SK-N-SH treated with all-trans-retinoic acid at 6 μM for 48 hours (cell line): ENCODE measurements at regions not wholly inside any gene's neighbourhood (a gene's known extent, or its start where the extent isn't known, plus 50 kb on each side); places are given as distances from the start of the nearest gene placed in this dataset.

Source experiments
- ARNTL ChIP-seq: fragments of 450-650 bp; formaldehyde crosslinking; IDR thresholded peaks from 2 replicates; pipeline ENCODE4 v1.5.0; 2020; ENCODE audit warnings: low read depth, mild to moderate bottlenecking, moderate library complexity, borderline replicate concordance
- BACH2 ChIP-seq: fragments of 250-450 bp; sonication (Bioruptor Pico); IDR thresholded peaks from 2 replicates; pipeline ENCODE4 v1.9.0; 2021; ENCODE audit warnings: mild to moderate bottlenecking, borderline replicate concordance
- CREB5 ChIP-seq: fragments of 250-450 bp; sonication (Bioruptor Pico); IDR thresholded peaks from 2 replicates; pipeline ENCODE4 v1.5.1; 2020; ENCODE audit warnings: low read depth, mild to moderate bottlenecking, moderate library complexity
- OSR1 ChIP-seq: fragments of 250-450 bp; sonication (Bioruptor Pico); IDR thresholded peaks from 2 replicates; pipeline ENCODE4 v1.8.0; 2022; ENCODE audit warnings: moderate library complexity, mild to moderate bottlenecking, inconsistent platforms
- PATZ1 ChIP-seq: fragments of 250-450 bp; sonication (Bioruptor Pico); IDR thresholded peaks from 2 replicates; pipeline ENCODE4 v1.8.0; 2020; ENCODE audit warnings: mild to moderate bottlenecking, moderate library complexity, borderline replicate concordance
- PPARA ChIP-seq: fragments of 250-450 bp; sonication (Bioruptor Pico); IDR thresholded peaks from 2 replicates; pipeline ENCODE4 v1.5.0; 2020; ENCODE audit warnings: mild to moderate bottlenecking, borderline replicate concordance
- SNAI2 ChIP-seq: fragments of 250-450 bp; sonication (Bioruptor Pico); IDR thresholded peaks from 2 replicates; pipeline ENCODE4 v1.5.0; 2020; ENCODE audit warnings: mild to moderate bottlenecking, moderate library complexity
- TOX ChIP-seq: fragments of 250-450 bp; sonication (Bioruptor Pico); IDR thresholded peaks from 2 replicates; pipeline ENCODE4 v1.8.0; 2021; ENCODE audit warnings: mild to moderate bottlenecking, moderate library complexity, borderline replicate concordance
- TSHZ2 ChIP-seq: fragments of 250-450 bp; sonication (Bioruptor Pico); IDR thresholded peaks from 2 replicates; pipeline ENCODE4 v1.5.0; 2020; ENCODE audit warnings: mild to moderate bottlenecking, moderate library complexity
- ZFP3 ChIP-seq: fragments of 250-450 bp; sonication (Bioruptor Pico); IDR thresholded peaks from 2 replicates; pipeline ENCODE4 v1.5.0; 2020; ENCODE audit warnings: mild to moderate bottlenecking, moderate library complexity
- ZFP30 ChIP-seq: fragments of 450-650 bp; formaldehyde crosslinking; IDR thresholded peaks from 2 replicates; pipeline ENCODE4 v1.5.0; 2022; ENCODE audit warnings: mild to moderate bottlenecking, moderate library complexity
- ZNF565 ChIP-seq: fragments of 450-650 bp; formaldehyde crosslinking; conservative IDR thresholded peaks from 2 replicates; pipeline ENCODE4 v1.5.0; 2020; ENCODE audit warnings: low read depth, mild to moderate bottlenecking, moderate library complexity
- ZNF70 ChIP-seq: fragments of 450-650 bp; formaldehyde crosslinking; IDR thresholded peaks from 2 replicates; pipeline ENCODE4 v1.5.0; 2020; ENCODE audit warnings: mild to moderate bottlenecking, moderate library complexity
- ZNF8 ChIP-seq: fragments of 450-650 bp; formaldehyde crosslinking; IDR thresholded peaks from 2 replicates; pipeline ENCODE4 v1.5.0; 2020; ENCODE audit warnings: mild to moderate bottlenecking, moderate library complexity

- TF ChIP-seq SNAI2 (CRISPR knock-in tag) (no peak), ZFP30 (CRISPR knock-in tag) (no peak), OSR1 (CRISPR knock-in tag) (no peak), PATZ1 (CRISPR knock-in tag) (no peak), TOX (CRISPR knock-in tag) (no peak), ZNF565 (CRISPR knock-in tag) (no peak), ARNTL (CRISPR knock-in tag) (no peak), CREB5 (CRISPR knock-in tag) (no peak), TSHZ2 (CRISPR knock-in tag) (no peak), ZFP3 (CRISPR knock-in tag) (no peak), PPARA (no peak), ZNF70 (CRISPR knock-in tag) (no peak), ZNF8 (CRISPR knock-in tag) (no peak), BACH2 (CRISPR knock-in tag) (no peak)
Measured at GRCh38 chr18:70468861-70469547, 180.2 kb downstream of the SOCS6 start.
